ENCODE measurements at regions not wholly inside any gene's neighbourhood (a gene's known extent, or its start where the extent isn't known, plus 50 kb on each side); places are given as distances from the start of the nearest gene placed in this dataset.

- TF ChIP-seq GATA2 (IDR thresholded peaks at IDR 0.05; ENCODE audit: low read depth, low read length) (no peak), GATA3 (IDR thresholded peaks at IDR 0.05; ENCODE audit: low read depth, low read length) (no peak)
These were observed 271.6 kb downstream of the CHL1 start for GRCh38 chr3:468172-468571.

Data from SH-SY5Y (cell line).